ENCODE measurements at regions not wholly inside any gene's neighbourhood (a gene's known extent, or its start where the extent isn't known, plus 50 kb on each side); places are given as distances from the start of the nearest gene placed in this dataset.

DNA sequence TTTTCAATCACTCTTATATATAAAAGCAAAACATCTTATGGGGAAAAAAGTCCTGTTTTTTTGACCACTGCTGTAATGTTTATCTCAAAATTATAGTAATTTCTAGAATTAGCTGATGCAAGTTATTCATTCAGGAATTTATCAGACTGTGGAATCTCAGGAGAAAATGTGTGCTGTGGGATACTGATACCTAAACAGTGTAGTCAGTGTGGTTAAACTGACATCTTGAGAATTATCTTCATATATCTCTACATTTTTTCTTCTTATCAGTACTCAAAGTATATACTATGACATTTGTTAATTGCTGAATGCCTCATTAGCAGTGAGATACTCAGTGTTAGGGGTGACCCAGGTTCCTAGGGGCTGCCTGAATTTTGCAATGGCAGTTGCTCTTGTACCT is 839.3 kb downstream of the KCNT2 start:
- Histone ChIP-seq H3K4me2 (ENCODE audit: insufficient read depth, low read length) (no peak overlapping the region), H3K9me1 (replicated peaks; ENCODE audit: control insufficient read depth, extremely low read depth, insufficient read depth, low read length) (no peaks in the 10 kb centered on the region), H3K36me3 (ENCODE audit: control insufficient read depth in 2 of 2, extremely low read depth in 1 of 2, insufficient read depth in 2 of 2, low read length in 2 of 2) (no peaks in the 10 kb centered on the region), H3K9me3 (replicated peaks; ENCODE audit: control insufficient read depth, insufficient read depth, low read length) (no peaks in the 10 kb centered on the region), H3K27ac (ENCODE audit: insufficient read depth, low read depth, low read length) (no peak overlapping the region), H3K27me3 (ENCODE audit: control insufficient read depth in 2 of 2, insufficient read depth in 2 of 2, low read length in 2 of 2) (no peaks in the 10 kb centered on the region), H3K4me1 (ENCODE audit: control insufficient read depth, extremely low read depth, insufficient read depth, low read length) (no peaks in the 10 kb centered on the region), H4K20me1 (replicated peaks; ENCODE audit: control insufficient read depth, extremely low read depth, insufficient read depth, low read length) (no peaks in the 10 kb centered on the region), H3K9ac (replicated peaks; ENCODE audit: extremely low read depth, insufficient read depth, low read length) (no peak overlapping the region), H3K79me2 (ENCODE audit: control insufficient read depth, insufficient read depth, low read length) (no peaks in the 10 kb centered on the region), H2AFZ (ENCODE audit: low read depth, low read length) (no peak overlapping the region), H3K4me3 (replicated peaks in 1 of 3; ENCODE audit: insufficient read depth in 1 of 3, low read depth in 1 of 3, low read length in 3 of 3) (no peak overlapping the region)
- ChIA-PET POLR2A (no interaction called here), CTCF (no interaction called here)
- intact Hi-C loops (cut with micrococcal nuclease): no loop called here
- no TSS peak for BruUV-seq (replicated peaks)
- FAIRE-seq (no peak), DNase-seq (ENCODE audit: low read depth, low spot score) (no peak)
- TF ChIP-seq POLR2AphosphoS5 (IDR thresholded peaks at IDR 0.05; ENCODE audit: insufficient read depth, low read depth, low read length): no peak
- no peak for TF ChIP-seq MYC (IDR thresholded peaks at IDR 0.05; ENCODE audit: low read depth, low read length)
- no peak for TF ChIP-seq JUN (IDR thresholded peaks at IDR 0.05; ENCODE audit: borderline replicate concordance, insufficient read depth, insufficient read length, low read depth)
- TF ChIP-seq, protein P1, sequence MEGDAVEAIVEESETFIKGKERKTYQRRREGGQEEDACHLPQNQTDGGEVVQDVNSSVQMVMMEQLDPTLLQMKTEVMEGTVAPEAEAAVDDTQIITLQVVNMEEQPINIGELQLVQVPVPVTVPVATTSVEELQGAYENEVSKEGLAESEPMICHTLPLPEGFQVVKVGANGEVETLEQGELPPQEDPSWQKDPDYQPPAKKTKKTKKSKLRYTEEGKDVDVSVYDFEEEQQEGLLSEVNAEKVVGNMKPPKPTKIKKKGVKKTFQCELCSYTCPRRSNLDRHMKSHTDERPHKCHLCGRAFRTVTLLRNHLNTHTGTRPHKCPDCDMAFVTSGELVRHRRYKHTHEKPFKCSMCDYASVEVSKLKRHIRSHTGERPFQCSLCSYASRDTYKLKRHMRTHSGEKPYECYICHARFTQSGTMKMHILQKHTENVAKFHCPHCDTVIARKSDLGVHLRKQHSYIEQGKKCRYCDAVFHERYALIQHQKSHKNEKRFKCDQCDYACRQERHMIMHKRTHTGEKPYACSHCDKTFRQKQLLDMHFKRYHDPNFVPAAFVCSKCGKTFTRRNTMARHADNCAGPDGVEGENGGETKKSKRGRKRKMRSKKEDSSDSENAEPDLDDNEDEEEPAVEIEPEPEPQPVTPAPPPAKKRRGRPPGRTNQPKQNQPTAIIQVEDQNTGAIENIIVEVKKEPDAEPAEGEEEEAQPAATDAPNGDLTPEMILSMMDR (IDR thresholded peaks at IDR 0.05; ENCODE audit: extremely low read depth in 1 of 2, insufficient read depth in 1 of 2, low read depth in 1 of 2, low read length in 2 of 2): no peak
- dilution Hi-C loops (cut with MboI; ENCODE audit: extremely low pct_ligation_motif_present, low sequenced_read_pairs): no loop called here

DNA sequence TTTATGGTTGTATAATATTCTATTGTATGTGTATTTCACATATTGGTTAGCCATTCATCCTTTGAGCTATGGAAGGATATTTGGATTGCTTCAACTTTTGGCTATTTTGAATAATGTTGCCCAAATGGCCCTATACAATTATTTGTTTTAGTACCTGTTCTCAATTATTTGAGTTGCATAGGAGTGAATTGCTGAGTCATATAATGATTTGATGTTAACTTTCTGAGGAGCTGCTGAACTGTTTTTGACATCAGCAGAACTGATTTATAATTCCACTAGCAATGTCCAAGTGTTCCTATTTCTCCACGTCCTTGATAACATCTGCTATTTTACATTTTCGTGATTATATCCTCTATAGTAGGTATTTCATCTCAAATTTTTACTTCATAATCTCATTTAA is 839.9 kb downstream of the KCNT2 start:
- Histone ChIP-seq H3K4me1 (ENCODE audit: control insufficient read depth, extremely low read depth, insufficient read depth, low read length) (no peaks in the 10 kb centered on the region), H3K9me3 (replicated peaks; ENCODE audit: control insufficient read depth, insufficient read depth, low read length) (no peaks in the 10 kb centered on the region), H3K9me1 (replicated peaks; ENCODE audit: control insufficient read depth, extremely low read depth, insufficient read depth, low read length) (no peaks in the 10 kb centered on the region), H3K27me3 (ENCODE audit: control insufficient read depth in 2 of 2, insufficient read depth in 2 of 2, low read length in 2 of 2) (no peaks in the 10 kb centered on the region), H3K4me2 (ENCODE audit: insufficient read depth, low read length) (no peak overlapping the region), H3K4me3 (replicated peaks in 1 of 3; ENCODE audit: insufficient read depth in 1 of 3, low read depth in 1 of 3, low read length in 3 of 3) (no peak overlapping the region), H3K9ac (replicated peaks; ENCODE audit: extremely low read depth, insufficient read depth, low read length) (no peak overlapping the region), H3K36me3 (ENCODE audit: control insufficient read depth in 2 of 2, extremely low read depth in 1 of 2, insufficient read depth in 2 of 2, low read length in 2 of 2) (no peaks in the 10 kb centered on the region), H3K27ac (ENCODE audit: insufficient read depth, low read depth, low read length) (no peak overlapping the region), H2AFZ (ENCODE audit: low read depth, low read length) (no peak overlapping the region), H3K79me2 (ENCODE audit: control insufficient read depth, insufficient read depth, low read length) (no peaks in the 10 kb centered on the region), H4K20me1 (replicated peaks; ENCODE audit: control insufficient read depth, extremely low read depth, insufficient read depth, low read length) (no peaks in the 10 kb centered on the region)
- no peak for DNase-seq (ENCODE audit: low read depth, low spot score)
- dilution Hi-C loops (cut with MboI; ENCODE audit: extremely low pct_ligation_motif_present, low sequenced_read_pairs): no loop called here
- no TSS peak for BruUV-seq (replicated peaks)
- POLR2A ChIA-PET: no interaction called here
- intact Hi-C loops (cut with micrococcal nuclease): no loop called here
- TF ChIP-seq, protein P2, sequence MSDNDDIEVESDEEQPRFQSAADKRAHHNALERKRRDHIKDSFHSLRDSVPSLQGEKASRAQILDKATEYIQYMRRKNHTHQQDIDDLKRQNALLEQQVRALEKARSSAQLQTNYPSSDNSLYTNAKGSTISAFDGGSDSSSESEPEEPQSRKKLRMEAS (IDR thresholded peaks at IDR 0.05; ENCODE audit: insufficient read depth, insufficient read length): no peak
- TF ChIP-seq POLR2A (IDR thresholded peaks at IDR 0.05; ENCODE audit: low read depth, low read length) (no peak), EZH2 (IDR thresholded peaks at IDR 0.05; ENCODE audit: borderline replicate concordance, low read depth, low read length, severe bottlenecking) (no peak), GATA2 (IDR thresholded peaks at IDR 0.05; ENCODE audit: insufficient read depth, insufficient read length, low read depth, low read length) (no peak), FOS (IDR thresholded peaks at IDR 0.05; ENCODE audit: borderline replicate concordance, insufficient read depth, low read length) (no peak), MYC (IDR thresholded peaks at IDR 0.05; ENCODE audit: low read depth, low read length) (no peak), JUN (IDR thresholded peaks at IDR 0.05; ENCODE audit: borderline replicate concordance, insufficient read depth, insufficient read length, low read depth) (no peak), POLR2AphosphoS5 (IDR thresholded peaks at IDR 0.05; ENCODE audit: insufficient read depth, low read depth, low read length) (no peak)
- TF ChIP-seq, protein P1 (IDR thresholded peaks at IDR 0.05; ENCODE audit: extremely low read depth in 1 of 2, insufficient read depth in 1 of 2, low read depth in 1 of 2, low read length in 2 of 2): no peak
- FAIRE-seq: no peak
- CTCF ChIA-PET: no interaction called here
